Motor neuron (in vitro differentiated cells): ENCODE measurements at regions not wholly inside any gene's neighbourhood (a gene's known extent, or its start where the extent isn't known, plus 50 kb on each side); places are given as distances from the start of the nearest gene placed in this dataset.
A peak's percentile ranks its signal among the peaks of the same experiment; 100 is the strongest.

Source experiments
- ATAC-seq, 8 experiments: fragments of 200-7000 bp; cut with Tn5 transposase; replicated peaks in 6 of 8; 2 replicates each; pipeline ENCODE4 v1.8.0; 2021; ENCODE audit warnings: mild to moderate bottlenecking in 8 of 8, moderate library complexity in 8 of 8
- H3K27ac ChIP-seq, 2 donors: fragments of 250-450 bp; sonication (Bioruptor Pico); 2 replicates each; pipeline ENCODE4 v1.9.0; 2021; ENCODE audit warnings: antibody characterized with exemption in 2 of 2, mild to moderate bottlenecking in 2 of 2, moderate library complexity in 1 of 2
- H3K4me1 ChIP-seq, 2 donors: fragments of 250-450 bp; sonication (Bioruptor Pico); replicated peaks in 1 of 2; 2 replicates each; pipeline ENCODE4 v1.6.1; 2021; ENCODE audit warnings: antibody characterized with exemption in 2 of 2, mild to moderate bottlenecking in 2 of 2, moderate library complexity in 1 of 2
- H3K4me3 ChIP-seq, 5 donors: fragments of 250-450 bp; sonication (Bioruptor Pico); 2 replicates each; pipeline ENCODE4 v1.9.0; 2021; ENCODE audit warnings: antibody characterized with exemption in 5 of 5, mild to moderate bottlenecking in 5 of 5, moderate library complexity in 4 of 5
- WGBS, 10 experiments: fragments of 450-650 bp; shearing (Covaris generic); methylation state at CpG; one replicate each; pipeline ENCODE4 v1.0.0; 2022; 5-methylcytosine and 5-hydroxymethylcytosine counted together
- in situ Hi-C, 9 experiments: fragments of 400-800 bp; cut with MboI; loops; one replicate each; pipeline ENCODE4 v1.15.0; 2021; ENCODE audit warnings: low sequenced_read_pairs in 9 of 9, low pct_unique_long_range_greater_than_20kb in 2 of 9; ENCODE audit not compliant: unreplicated experiment in 9 of 9

- ATAC-seq: no peak
- H3K4me3 ChIP-seq: no peak overlapping the region
- H3K4me1 ChIP-seq: peaks cover 13 to 49% of the 10 kb centered on the region in 2 donors
- in situ Hi-C loops: no loop called here
- H3K27ac ChIP-seq: no peak overlapping the region
Observed at GRCh38 chr3:168493412-168494205, 397.9 kb upstream of the GOLIM4 start.

- 29 to 100% (median 60%) methylated on average over 1 of the region's 1 CpG; no CpG with 5 or more reads in 3 of the 10 experiments for WGBS, 10 experiments
- in situ Hi-C loops: no loop called here
- no peak for ATAC-seq
- no peak overlapping the region for H3K4me3 ChIP-seq
- H3K27ac ChIP-seq: no peak overlapping the region
- H3K4me1 ChIP-seq: peaks cover 7 to 29% of the 10 kb centered on the region in 2 donors
Observed at GRCh38 chr3:168490981-168491380, 395.3 kb upstream of the GOLIM4 start.

- Histone ChIP-seq H3K27ac (no peak overlapping the region), H3K4me1 (peaks cover 10 to 30% of the 10 kb centered on the region in 2 donors), H3K4me3 (no peak overlapping the region)
- peak in 1 of 8 experiments; percentile 85 for ATAC-seq
- in situ Hi-C loops: no loop called here
Observed at GRCh38 chr3:168489301-168489700, 393.6 kb upstream of the GOLIM4 start.

- no peak overlapping the region for H3K4me3 ChIP-seq
- H3K27ac ChIP-seq: no peak overlapping the region
- ATAC-seq: no peak
- 4 to 85% (median 73%) methylated on average over 1 to 2 of the region's 2 CpGs for WGBS, 10 experiments
- peaks cover 10 to 23% of the 10 kb centered on the region in 2 donors for H3K4me1 ChIP-seq
- in situ Hi-C loops: no loop called here
Observed at GRCh38 chr3:168485936-168486335, 390.2 kb upstream of the GOLIM4 start.

- Histone ChIP-seq H3K4me1 (peaks cover 19 to 43% of the 10 kb centered on the region in 2 donors), H3K27ac (no peak overlapping the region), H3K4me3 (peak overlapping the region in 2 of 5 donors; percentile 0 to 5)
- peak in 5 of 8 experiments; percentile 66 to 90 (median 76) for ATAC-seq
- WGBS, 10 experiments: 0 to 67% (median 28%) methylated on average over 3 to 10 of the region's 11 CpGs
- in situ Hi-C loops: no loop called here
Observed at GRCh38 chr3:168476360-168476980, 380.7 kb upstream of the GOLIM4 start.

- H3K27ac ChIP-seq: no peak overlapping the region
- H3K4me3 ChIP-seq: no peak overlapping the region
- WGBS, 10 experiments: 10 to 100% (median 83%) methylated on average over 1 of the region's 1 CpG; no CpG with 5 or more reads in 2 of the 10 experiments
- peaks cover 19 to 48% of the 10 kb centered on the region in 2 donors for H3K4me1 ChIP-seq
- in situ Hi-C loops: no loop called here
- ATAC-seq: peak in 1 of 8 experiments; percentile 43
Observed at GRCh38 chr3:168475704-168476103, 380.0 kb upstream of the GOLIM4 start.

GRCh38 chr3:168473334-168473890 is 377.7 kb upstream of the GOLIM4 start:
- Histone ChIP-seq H3K4me3 (no peak overlapping the region), H3K4me1 (peaks cover 19 to 55% of the 10 kb centered on the region in 2 donors), H3K27ac (no peak overlapping the region)
- ATAC-seq: peak in 5 of 8 experiments; percentile 17 to 81 (median 75)
- WGBS, 10 experiments: 10 to 65% (median 47%) methylated on average over 2 to 4 of the region's 4 CpGs; no CpG with 5 or more reads in 2 of the 10 experiments
- in situ Hi-C loops: loop anchor here in 3 of 9 experiments (25.0 kb wide), 1 partner anchor 261 kb away; no protein-coding TSS in a partner anchor

GRCh38 chr3:168472783-168473182 is 377.1 kb upstream of the GOLIM4 start:
- in situ Hi-C loops: loop anchor here in 3 of 9 experiments (25.0 kb wide), 1 partner anchor 260 kb away; no protein-coding TSS in a partner anchor

GRCh38 chr3:168470380-168470779 is 374.7 kb upstream of the GOLIM4 start:
- in situ Hi-C loops: loop anchor here in 3 of 9 experiments (25.0 kb wide), 1 partner anchor 258 kb away; no protein-coding TSS in a partner anchor

More at GRCh38 chr3:168472783-168473182, 377.1 kb upstream of the GOLIM4 start:
- H3K27ac ChIP-seq: no peak overlapping the region
- peak in 6 of 8 experiments; percentile 28 to 83 (median 65) for ATAC-seq
- peaks cover 19 to 55% of the 10 kb centered on the region in 2 donors for H3K4me1 ChIP-seq
- H3K4me3 ChIP-seq: no peak overlapping the region

GRCh38 chr3:168469436-168469835 is 373.7 kb upstream of the GOLIM4 start:
- H3K4me1 ChIP-seq: peaks cover 5 to 29% of the 10 kb centered on the region in 2 donors
- 15 to 84% (median 51%) methylated on average over 2 to 3 of the region's 3 CpGs for WGBS, 10 experiments
- H3K4me3 ChIP-seq: no peak overlapping the region
- ATAC-seq: no peak
- no peak overlapping the region for H3K27ac ChIP-seq
- in situ Hi-C loops: loop anchor here in 3 of 9 experiments (25.0 kb wide), 1 partner anchor 257 kb away; no protein-coding TSS in a partner anchor

More at GRCh38 chr3:168470380-168470779, 374.7 kb upstream of the GOLIM4 start:
- H3K4me3 ChIP-seq: no peak overlapping the region
- WGBS, 10 experiments: 44 to 80% (median 59%) methylated on average over 3 to 4 of the region's 4 CpGs
- peak in 5 of 8 experiments; percentile 20 to 56 (median 44) for ATAC-seq
- no peak overlapping the region for H3K27ac ChIP-seq
- peaks cover 5 to 33% of the 10 kb centered on the region in 2 donors for H3K4me1 ChIP-seq

- H3K27ac ChIP-seq: no peak overlapping the region
- in situ Hi-C loops: loop anchor here in 3 of 9 experiments (25.0 kb wide), 1 partner anchor 255 kb away; no protein-coding TSS in a partner anchor
- no peak overlapping the region for H3K4me3 ChIP-seq
- peak in 4 of 8 experiments; percentile 62 to 95 (median 92) for ATAC-seq
- H3K4me1 ChIP-seq: peaks cover 0 to 12% of the 10 kb centered on the region in 2 donors
- 33 to 90% (median 79%) methylated on average over 2 to 6 of the region's 6 CpGs; no CpG with 5 or more reads in 1 of the 10 experiments for WGBS, 10 experiments
Observed at GRCh38 chr3:168467115-168467714, 371.5 kb upstream of the GOLIM4 start.

GRCh38 chr3:168461793-168462192 is 366.1 kb upstream of the GOLIM4 start:
- Histone ChIP-seq H3K27ac (no peak overlapping the region), H3K4me1 (peaks cover 0 to 21% of the 10 kb centered on the region in 2 donors), H3K4me3 (no peak overlapping the region)
- in situ Hi-C loops: loop anchor here in 3 of 9 experiments (25.0 kb wide), 1 partner anchor 249 kb away; no protein-coding TSS in a partner anchor
- no peak for ATAC-seq
